ENCODE measurements at regions not wholly inside any gene's neighbourhood (a gene's known extent, or its start where the extent isn't known, plus 50 kb on each side); places are given as distances from the start of the nearest gene placed in this dataset.

DNA sequence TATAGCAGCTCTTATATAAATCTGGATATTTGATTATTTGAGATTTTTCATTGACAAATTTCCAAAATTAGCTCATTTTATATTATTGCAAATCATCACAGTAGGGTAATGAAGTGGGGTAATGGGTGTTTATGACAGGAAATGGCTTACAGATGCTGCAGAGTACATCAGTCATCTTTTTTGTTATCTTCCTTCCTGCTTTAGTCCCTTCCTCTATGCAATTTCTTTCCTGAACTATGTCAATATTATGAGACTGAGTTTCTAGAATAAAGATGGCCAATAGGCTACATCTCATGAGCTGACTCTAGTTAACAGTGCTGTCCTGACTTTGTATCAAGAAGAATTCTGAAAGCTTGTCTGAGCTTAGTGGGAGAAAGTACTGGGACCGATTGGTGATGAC lies 244.5 kb downstream of the XPNPEP1 start:
- H2BK5ac ChIP-seq (ENCODE audit: insufficient read length, low read length): no peak overlapping the region
- H3K4me2 ChIP-seq (ENCODE audit: insufficient read depth, insufficient read length, low read length): no peak overlapping the region
- no peak for DNase-seq
- no peaks in the 10 kb centered on the region for H3K27me3 ChIP-seq (ENCODE audit: insufficient read depth, low read length)
- Mint-ChIP-seq H3K4me3 (no peak overlapping the region), H3K9me3 (no peaks in the 10 kb centered on the region; a peak in 1 of 5 replicates), H3K27me3 (ENCODE audit: low read depth) (no peaks in the 10 kb centered on the region), H3K4me1 (no peaks in the 10 kb centered on the region; a peak in 1 of 4 replicates), H3K36me3 (ENCODE audit: insufficient read depth in 1 of 3, low read depth in 3 of 3) (no peaks in the 10 kb centered on the region), H3K27ac (no peak overlapping the region)
- no peak overlapping the region for H3K56ac ChIP-seq (ENCODE audit: insufficient read length, low read depth, low read length)
- no peaks in the 10 kb centered on the region for H3K23me2 ChIP-seq (ENCODE audit: insufficient read length, low read depth, low read length, poor library complexity, severe bottlenecking)
- H2BK120ac ChIP-seq (ENCODE audit: low read depth, low read length, poor library complexity, severe bottlenecking): no peak overlapping the region
- H2AFZ ChIP-seq (ENCODE audit: low read length): no peak overlapping the region
- H3K4me1 ChIP-seq (ENCODE audit: insufficient read depth, low read length): no peaks in the 10 kb centered on the region; the same call in 1 of the 2 replicates
- no peak overlapping the region for H4K91ac ChIP-seq (ENCODE audit: insufficient read length, low read depth, low read length)
- H4K20me1 ChIP-seq (ENCODE audit: control insufficient read depth, insufficient read depth, insufficient read length): no peaks in the 10 kb centered on the region
- H3K9ac ChIP-seq (ENCODE audit: extremely low read depth, insufficient read length, low read length): no peak overlapping the region
- no peaks in the 10 kb centered on the region for H3K9me3 ChIP-seq (ENCODE audit: control insufficient read depth, low read depth, low read length)
- no peak overlapping the region for H4K5ac ChIP-seq (ENCODE audit: insufficient read length, low read depth, low read length)
- H2BK20ac ChIP-seq (ENCODE audit: low read depth, low read length, poor library complexity, severe bottlenecking): no peak overlapping the region
- H3K27ac ChIP-seq (ENCODE audit: insufficient read length, low read depth, low read length): no peak overlapping the region
- H4K8ac ChIP-seq (replicated peaks; ENCODE audit: insufficient read length, low read depth, low read length): no peak overlapping the region
- H2AK5ac ChIP-seq (ENCODE audit: insufficient read length, low read length): no peak overlapping the region
- no peak overlapping the region for H3K23ac ChIP-seq (ENCODE audit: insufficient read length, low read depth, low read length)
- H3K79me1 ChIP-seq (ENCODE audit: insufficient read depth, low read depth, low read length, poor library complexity, severe bottlenecking): no peaks in the 10 kb centered on the region
- no peak overlapping the region for H3K18ac ChIP-seq (ENCODE audit: insufficient read length, low read depth, low read length)
- TF ChIP-seq, protein P1, sequence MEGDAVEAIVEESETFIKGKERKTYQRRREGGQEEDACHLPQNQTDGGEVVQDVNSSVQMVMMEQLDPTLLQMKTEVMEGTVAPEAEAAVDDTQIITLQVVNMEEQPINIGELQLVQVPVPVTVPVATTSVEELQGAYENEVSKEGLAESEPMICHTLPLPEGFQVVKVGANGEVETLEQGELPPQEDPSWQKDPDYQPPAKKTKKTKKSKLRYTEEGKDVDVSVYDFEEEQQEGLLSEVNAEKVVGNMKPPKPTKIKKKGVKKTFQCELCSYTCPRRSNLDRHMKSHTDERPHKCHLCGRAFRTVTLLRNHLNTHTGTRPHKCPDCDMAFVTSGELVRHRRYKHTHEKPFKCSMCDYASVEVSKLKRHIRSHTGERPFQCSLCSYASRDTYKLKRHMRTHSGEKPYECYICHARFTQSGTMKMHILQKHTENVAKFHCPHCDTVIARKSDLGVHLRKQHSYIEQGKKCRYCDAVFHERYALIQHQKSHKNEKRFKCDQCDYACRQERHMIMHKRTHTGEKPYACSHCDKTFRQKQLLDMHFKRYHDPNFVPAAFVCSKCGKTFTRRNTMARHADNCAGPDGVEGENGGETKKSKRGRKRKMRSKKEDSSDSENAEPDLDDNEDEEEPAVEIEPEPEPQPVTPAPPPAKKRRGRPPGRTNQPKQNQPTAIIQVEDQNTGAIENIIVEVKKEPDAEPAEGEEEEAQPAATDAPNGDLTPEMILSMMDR (conservative IDR thresholded peaks at IDR 0.05): no peak
- no peak overlapping the region for H2BK15ac ChIP-seq (ENCODE audit: low read depth, low read length)
- H2BK12ac ChIP-seq (ENCODE audit: insufficient read length, low read depth, low read length): no peak overlapping the region
- H3K14ac ChIP-seq (ENCODE audit: insufficient read depth, low read length): no peak overlapping the region
- no CpG with 5 or more reads among the region's 1 CpG for WGBS (ENCODE audit: extremely low coverage, insufficient read length, low lambda C conversion rate)
- no peak overlapping the region for H3K4ac ChIP-seq (ENCODE audit: low read depth, low read length)
- no peaks in the 10 kb centered on the region for H3K79me2 ChIP-seq (ENCODE audit: insufficient read depth, low read length)
- H3T11ph ChIP-seq (ENCODE audit: low read length): no peak overlapping the region

All from H9 (cell line).